T-helper 2 cell treated with Interferon-gamma antibody and Interleukin-4, amounts not matched to agents 100 ng/mL and 5 ng/mL, for 36 hours (primary cell): ENCODE measurements at regions not wholly inside any gene's neighbourhood (a gene's known extent, or its start where the extent isn't known, plus 50 kb on each side); places are given as distances from the start of the nearest gene placed in this dataset.

Experiments used
- intact Hi-C: fragments of 100-400 bp; cut with micrococcal nuclease; formaldehyde crosslinking; loops from one replicate; pipeline ENCODE4 v1.15.1; 2023

GRCh38 chr2:183607995-183608394, 483.8 kb downstream of the NUP35 start:
- intact Hi-C loops: no loop called here

DNA sequence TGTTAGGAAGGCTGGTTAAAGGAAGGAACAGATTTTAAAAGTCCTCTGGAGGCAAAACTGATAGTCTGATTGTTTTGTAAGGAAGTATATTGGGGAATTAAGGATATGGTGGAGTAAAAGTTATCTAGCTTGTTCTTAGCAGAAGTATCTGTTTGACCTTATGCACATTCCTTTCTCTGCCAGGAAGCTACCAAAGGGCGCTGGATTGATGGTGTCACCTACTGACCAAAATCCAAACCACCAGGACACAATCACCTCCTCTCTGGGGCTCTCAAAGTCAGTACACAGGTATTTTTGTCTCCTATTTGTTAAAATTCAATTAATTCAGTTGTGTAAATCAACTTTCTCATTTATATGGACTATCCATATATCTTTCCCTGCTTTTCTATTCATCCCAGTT, 484.5 kb downstream of the NUP35 start:
- intact Hi-C loops: no loop called here

GRCh38 chr2:183610724-183611123, 486.5 kb downstream of the NUP35 start:
- intact Hi-C loops: no loop called here

DNA sequence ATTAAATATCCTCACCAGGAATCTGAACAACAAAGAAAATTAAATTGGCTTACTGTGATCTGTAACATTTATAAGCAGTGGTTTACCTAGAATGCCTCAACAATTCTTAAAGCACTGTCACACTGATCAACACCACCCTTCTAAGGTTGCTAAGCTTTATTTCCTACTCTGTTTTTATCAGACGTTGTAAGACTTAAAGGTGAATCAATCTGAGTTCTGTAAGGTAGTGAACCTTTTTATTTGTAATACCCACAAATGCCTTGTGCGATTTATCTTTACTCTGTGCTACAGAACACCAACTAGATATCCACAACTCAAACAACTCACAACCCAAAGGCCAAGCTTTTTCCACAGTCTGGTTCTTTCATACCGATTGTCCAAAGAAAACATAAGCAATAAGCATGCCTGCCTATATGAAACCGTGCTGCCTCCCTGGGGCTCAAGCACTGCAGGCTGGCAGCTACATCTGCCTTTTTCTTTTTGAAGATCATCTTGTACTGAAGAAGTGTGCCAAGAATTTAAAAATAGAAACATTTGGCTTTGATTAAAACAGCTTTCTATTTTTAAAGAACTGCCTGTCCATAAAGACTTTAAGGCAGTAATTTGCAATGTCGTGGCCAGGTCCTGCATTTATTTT, 490.7 kb downstream of the NUP35 start:
- intact Hi-C loops: no loop called here

DNA sequence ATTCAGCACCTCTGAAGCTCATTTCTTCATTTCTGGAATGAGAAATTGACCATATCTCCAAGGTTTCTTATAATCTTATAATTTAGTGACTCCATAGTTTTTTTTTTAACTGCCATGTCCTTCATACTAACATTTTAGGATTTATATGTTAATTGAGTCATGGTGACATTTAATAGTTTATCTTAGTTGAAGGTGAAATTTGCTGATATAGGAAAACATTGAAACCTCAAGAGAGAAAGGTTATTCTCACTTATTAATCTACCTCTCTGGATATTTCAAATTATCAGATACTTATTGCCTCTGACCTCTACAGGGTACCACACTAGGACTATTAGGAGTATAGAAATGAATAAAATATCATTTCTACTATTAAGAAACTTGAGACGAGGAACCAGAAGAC, 499.0 kb downstream of the NUP35 start:
- intact Hi-C loops: no loop called here

DNA sequence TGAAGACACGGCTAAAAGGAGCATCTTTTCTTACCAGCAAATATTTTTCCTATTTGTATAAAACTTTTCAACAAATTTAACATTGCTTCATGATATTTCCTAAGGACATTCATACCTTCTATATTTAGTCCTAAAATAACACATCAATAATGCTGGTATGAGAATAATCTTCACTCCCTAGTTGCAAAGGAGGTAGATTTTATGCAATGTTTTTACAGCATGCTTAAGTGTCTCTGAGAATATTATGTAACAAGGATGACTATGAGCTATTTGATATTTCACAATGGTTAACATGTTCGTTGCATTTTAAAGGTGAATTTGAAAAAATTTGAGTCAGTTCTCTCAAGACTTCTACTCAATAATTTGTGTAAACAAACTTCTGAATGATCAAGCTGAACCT, 506.7 kb downstream of the NUP35 start:
- intact Hi-C loops: no loop called here

GRCh38 chr2:183656121-183656520, 531.9 kb downstream of the NUP35 start:
- intact Hi-C loops: no loop called here

GRCh38 chr2:183665425-183665824, 541.2 kb downstream of the NUP35 start:
- intact Hi-C loops: no loop called here

- intact Hi-C loops: no loop called here
Observed at GRCh38 chr2:183666031-183666430, 541.8 kb downstream of the NUP35 start.

DNA sequence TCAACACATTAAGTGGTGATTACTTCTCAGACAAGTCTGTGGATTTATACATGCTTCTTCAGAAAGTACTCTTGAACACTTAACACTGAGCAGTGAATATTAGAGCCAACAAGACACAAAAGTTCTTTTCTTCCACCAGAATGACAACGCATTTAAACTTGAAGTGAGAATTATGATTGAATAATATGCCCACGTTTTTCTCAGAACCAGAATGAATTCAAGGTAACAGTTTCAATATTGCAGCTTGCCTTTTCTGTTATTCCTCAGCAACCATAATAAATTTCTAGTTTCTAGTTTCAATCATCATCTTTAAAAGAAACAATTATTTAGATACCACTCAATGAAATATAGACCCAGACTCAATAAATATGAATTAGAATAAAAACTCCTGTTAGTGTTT, 547.0 kb downstream of the NUP35 start:
- intact Hi-C loops: no loop called here

GRCh38 chr2:183678908-183679307, 554.7 kb downstream of the NUP35 start:
- intact Hi-C loops: no loop called here

GRCh38 chr2:183680573-183680972, 556.3 kb downstream of the NUP35 start:
- intact Hi-C loops: no loop called here

- intact Hi-C loops: no loop called here
Observed at GRCh38 chr2:183684686-183685085, 560.4 kb downstream of the NUP35 start.

GRCh38 chr2:183696028-183696427, 571.8 kb downstream of the NUP35 start:
- intact Hi-C loops: no loop called here

- intact Hi-C loops: no loop called here
Observed at GRCh38 chr2:183709829-183710228, 585.6 kb downstream of the NUP35 start.

DNA sequence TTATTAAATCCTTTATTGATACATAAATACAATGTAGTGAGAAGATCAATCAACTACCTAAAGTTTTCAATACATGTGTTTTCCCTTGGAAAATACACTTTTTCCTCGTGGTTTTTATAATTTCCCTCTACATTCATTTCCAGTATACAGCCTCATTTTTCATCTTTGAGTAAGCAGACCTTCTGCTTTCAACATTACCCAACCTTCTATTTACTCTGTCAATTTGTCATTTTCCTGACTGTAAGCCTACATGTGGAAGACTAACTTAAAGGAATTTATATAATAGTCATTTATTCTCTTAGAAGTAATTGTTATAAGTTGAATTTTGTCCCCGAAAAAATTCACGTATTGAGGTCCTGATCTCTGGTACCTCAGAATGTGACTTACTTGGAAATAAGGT, 594.0 kb downstream of the NUP35 start:
- intact Hi-C loops: no loop called here

DNA sequence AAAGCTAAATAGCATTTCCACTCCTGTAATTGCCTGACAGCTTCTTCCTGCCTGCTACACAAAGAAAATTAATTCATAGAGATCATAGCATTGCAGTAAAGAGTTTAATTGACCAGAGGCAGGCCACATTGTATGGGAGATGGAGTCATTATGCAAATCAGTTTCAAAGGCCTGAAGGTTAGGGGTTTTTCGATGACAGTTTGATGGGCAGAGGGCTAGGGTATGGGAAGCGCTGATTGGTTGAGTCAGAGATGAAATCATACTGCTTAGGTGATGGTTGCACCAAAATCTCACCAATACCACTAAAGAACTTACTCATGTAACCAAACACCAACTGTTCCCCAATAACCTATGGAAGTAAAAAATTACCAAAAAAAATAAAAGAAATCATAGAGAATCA, 599.0 kb downstream of the NUP35 start:
- intact Hi-C loops: no loop called here

DNA sequence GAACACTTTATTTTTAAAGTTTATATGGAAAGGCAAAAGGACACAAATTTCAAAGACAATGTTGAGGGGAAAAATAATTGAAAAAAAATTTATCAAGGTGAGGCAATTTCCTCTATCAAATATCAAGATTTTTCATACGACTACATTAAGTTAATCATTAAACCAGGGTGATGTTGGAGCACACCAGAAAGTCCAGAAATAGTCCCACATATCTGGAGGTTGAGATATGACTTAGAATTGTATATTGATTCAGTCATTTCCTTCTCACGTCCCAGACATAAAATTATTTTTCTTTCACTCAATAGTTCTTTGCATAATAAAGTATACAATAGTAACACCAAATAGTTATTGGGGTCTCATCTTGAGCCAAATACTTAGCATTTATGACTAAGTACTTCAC, 605.1 kb downstream of the NUP35 start:
- intact Hi-C loops: no loop called here

GRCh38 chr2:183740241-183740640, 616.0 kb downstream of the NUP35 start:
- intact Hi-C loops: no loop called here

GRCh38 chr2:183752571-183752970, 628.3 kb downstream of the NUP35 start:
- intact Hi-C loops: no loop called here

DNA sequence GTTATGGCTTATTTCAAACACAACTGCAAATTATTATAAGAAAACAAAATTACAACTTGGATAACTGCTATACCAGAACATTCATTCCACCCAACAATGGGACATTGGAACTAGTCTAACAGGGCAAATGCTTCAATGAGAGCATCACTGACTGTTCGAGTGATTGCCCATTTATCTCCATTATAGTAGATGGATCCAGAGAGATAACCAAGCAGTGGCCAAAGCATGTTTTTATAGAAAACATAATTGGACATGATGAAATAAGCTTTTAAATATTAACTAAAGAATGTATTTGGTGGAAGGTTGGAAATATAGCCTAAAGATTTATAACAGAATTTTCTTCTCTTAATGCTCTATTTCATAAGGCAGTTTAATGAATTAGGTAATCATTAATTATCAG, 634.8 kb downstream of the NUP35 start:
- intact Hi-C loops: no loop called here

GRCh38 chr2:183773775-183774174, 649.5 kb downstream of the NUP35 start:
- intact Hi-C loops: no loop called here

DNA sequence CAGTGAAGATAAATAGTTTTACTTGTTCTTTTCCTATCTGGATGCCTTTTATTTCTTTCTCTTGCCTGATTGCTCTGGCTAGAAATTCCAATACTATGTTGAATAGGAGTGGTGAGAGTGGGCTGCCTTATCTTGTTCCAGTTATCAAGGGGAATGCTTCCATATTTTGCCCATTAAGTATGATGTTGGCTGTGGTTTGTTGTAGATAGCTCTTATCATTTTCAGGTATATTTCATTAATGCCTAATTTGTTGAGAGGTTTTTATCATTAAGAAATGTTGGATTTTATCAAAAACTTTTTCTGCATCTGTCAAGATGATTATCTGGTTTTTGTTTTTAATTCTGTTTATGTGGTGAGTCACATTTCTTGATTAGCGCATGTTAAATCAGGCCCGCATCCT, 655.8 kb downstream of the NUP35 start:
- intact Hi-C loops: no loop called here

DNA sequence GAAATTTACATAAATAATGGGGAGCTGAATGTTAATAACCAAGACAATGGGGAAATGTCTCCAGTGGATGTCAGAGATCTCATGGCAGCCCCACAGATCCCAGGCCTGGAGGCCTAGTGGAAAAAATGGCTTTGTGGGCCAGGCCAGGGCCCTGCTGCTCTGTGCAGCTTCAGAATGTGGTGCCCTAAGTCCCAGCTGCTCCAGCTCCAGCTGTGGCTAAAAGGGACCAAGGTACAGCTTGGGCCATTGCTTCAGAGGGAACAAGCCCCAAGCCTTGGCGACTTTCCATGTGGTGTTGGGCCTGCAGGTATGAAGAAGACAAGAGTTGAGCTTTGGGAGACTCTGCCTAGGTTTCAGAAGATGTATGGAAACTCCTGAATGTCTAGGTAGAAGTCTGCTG, 658.2 kb downstream of the NUP35 start:
- intact Hi-C loops: no loop called here
